ENCODE measurements at regions not wholly inside any gene's neighbourhood (a gene's known extent, or its start where the extent isn't known, plus 50 kb on each side); places are given as distances from the start of the nearest gene placed in this dataset.

GRCh38 chr4:102172341-102172740, 172.9 kb downstream of the SLC39A8 start:
- Histone ChIP-seq H2AK9ac (replicated peaks; ENCODE audit: low read depth, low read length, poor library complexity) (no peak overlapping the region), H2BK5ac (ENCODE audit: low read depth, low read length, poor library complexity, severe bottlenecking) (no peak overlapping the region), H4K20me1 (ENCODE audit: insufficient read depth, low read length) (no peaks in the 10 kb centered on the region), H3K4ac (ENCODE audit: low read depth, low read length) (no peak overlapping the region), H3K79me1 (ENCODE audit: low read depth in 1 of 2, low read length in 2 of 2) (no peaks in the 10 kb centered on the region), H4K91ac (ENCODE audit: insufficient read depth, low read depth, low read length) (no peak overlapping the region), H3K27me3 (ENCODE audit: control insufficient read depth, insufficient read depth, low read length) (no peaks in the 10 kb centered on the region), H3K4me2 (ENCODE audit: low read depth, low read length) (no peak overlapping the region), H2BK120ac (ENCODE audit: low read depth, low read length) (no peak overlapping the region), H3K14ac (replicated peaks; ENCODE audit: low read depth, low read length) (no peak overlapping the region), H3K56ac (ENCODE audit: extremely low read depth, insufficient read depth, low read length) (no peak overlapping the region), H3K9ac (ENCODE audit: low read depth, low read length) (no peak overlapping the region), H2BK15ac (ENCODE audit: low read depth, low read length) (no peak overlapping the region), H3K9me3 (ENCODE audit: control insufficient read depth, insufficient read depth, low read length) (no peaks in the 10 kb centered on the region), H4K5ac (ENCODE audit: low read depth, low read length) (no peak overlapping the region), H3K36me3 (ENCODE audit: control insufficient read depth, insufficient read depth, low read length) (no peaks in the 10 kb centered on the region), H3K9me1 (ENCODE audit: insufficient read depth, low read length) (no peaks in the 10 kb centered on the region), H3K4me3 (ENCODE audit: insufficient read depth, low read depth, low read length) (no peak overlapping the region), H4K8ac (ENCODE audit: low read depth in 2 of 2, low read length in 2 of 2) (no peak overlapping the region), H3K4me1 (ENCODE audit: control insufficient read depth, insufficient read depth, low read length) (peaks cover 3% of the 10 kb centered on the region), H3K27ac (ENCODE audit: insufficient read depth, low read length) (no peak overlapping the region), H2BK20ac (ENCODE audit: low read depth, low read length) (no peak overlapping the region), H2AFZ (replicated peaks; ENCODE audit: low read length, poor library complexity) (no peak overlapping the region), H3K18ac (ENCODE audit: low read depth, low read length) (no peak overlapping the region), H2AK5ac (ENCODE audit: low read depth, low read length) (no peak overlapping the region), H3K23ac (ENCODE audit: low read depth, low read length) (no peak overlapping the region)
- dilution Hi-C loops (cut with HindIII; ENCODE audit: low sequenced_read_pairs, unreplicated experiment): no loop called here
- WGBS, 2 experiments (ENCODE audit: extremely low coverage in 2 of 2, insufficient read length in 1 of 2): no CpG with 5 or more reads among the region's 2 CpGs
- BruUV-seq (replicated peaks): no TSS peak
- no peak for TF ChIP-seq RCOR1 (IDR thresholded peaks at IDR 0.05; ENCODE audit: insufficient replicate concordance, low read length)
- TF ChIP-seq CEBPB (IDR thresholded peaks at IDR 0.05; ENCODE audit: low read depth, low read length): no peak
- no peak for TF ChIP-seq RFX5 (IDR thresholded peaks at IDR 0.05; ENCODE audit: low read depth, low read length)
- TF ChIP-seq MAZ (IDR thresholded peaks at IDR 0.05; ENCODE audit: borderline replicate concordance, low read depth, low read length): no peak
- DNase-seq (no peak), ATAC-seq (ENCODE audit: low read depth) (no peak)
- intact Hi-C loops (cut with micrococcal nuclease): no loop called here
- in situ Hi-C loops (cut with MboI; ENCODE audit: low sequenced_read_pairs): no loop called here
- ChIA-PET POLR2A (ENCODE audit: unreplicated experiment) (no interaction called here), CTCF (interaction anchor here (0.6 to 1.0 kb wide), 2 partner anchors 13 to 54 kb away, joined by 3 read pairs; no protein-coding TSS in a partner anchor)
